ENCODE measurements at regions not wholly inside any gene's neighbourhood (a gene's known extent, or its start where the extent isn't known, plus 50 kb on each side); places are given as distances from the start of the nearest gene placed in this dataset.

DNA sequence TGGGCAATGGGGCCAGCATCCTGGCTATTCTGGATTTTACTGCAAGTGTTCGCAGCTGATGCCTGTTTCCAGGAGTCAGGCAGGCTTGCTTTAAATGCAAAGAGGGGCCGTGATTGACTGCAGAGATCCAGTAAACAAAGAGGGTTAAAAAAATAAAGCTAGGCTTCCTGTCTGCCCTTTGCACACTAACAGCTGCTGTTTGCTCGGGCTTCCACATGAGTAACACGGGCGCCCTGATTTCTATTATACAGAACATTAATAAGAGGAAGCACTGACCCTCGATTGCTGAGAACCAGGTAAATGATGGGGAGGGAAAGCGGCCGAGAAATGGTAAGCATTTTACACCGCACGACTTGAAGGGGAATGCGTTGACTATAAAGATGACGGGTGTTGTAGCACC, 254.2 kb upstream of the ZNF507 start:
- H3K4me1 Mint-ChIP-seq (ENCODE audit: low read depth in 2 of 2) = no peaks in the 10 kb centered on the region
- no peaks in the 10 kb centered on the region for H3K36me3 Mint-ChIP-seq
- ATAC-seq = no peak
- H3K4me3 Mint-ChIP-seq = no peak overlapping the region
- H3K27me3 Mint-ChIP-seq = peaks cover 12 to 17% of the 10 kb centered on the region in 2 donors
- H3K27ac Mint-ChIP-seq = no peak overlapping the region
- DNase-seq (ENCODE audit: low spot score) = no peak
- H3K9me3 Mint-ChIP-seq = no peaks in the 10 kb centered on the region

DNA sequence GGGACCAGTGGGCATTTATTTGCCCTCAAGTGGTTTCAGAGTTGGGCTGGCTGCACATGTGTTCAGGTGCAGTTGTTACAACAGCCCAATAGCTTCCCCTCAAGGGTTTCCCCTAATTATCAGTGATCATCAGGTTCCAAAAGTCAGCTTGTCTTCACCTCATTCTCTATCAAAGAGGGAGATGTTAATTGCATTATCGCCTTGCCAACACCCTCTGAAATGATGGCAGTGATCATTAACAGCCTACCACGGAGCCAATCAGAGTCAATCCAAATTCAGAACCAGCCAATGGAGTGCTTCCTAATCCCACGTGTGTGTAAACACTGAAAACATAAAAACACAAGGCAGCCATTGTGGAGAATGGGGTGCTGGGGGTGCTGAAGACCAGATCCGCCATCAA, 248.4 kb upstream of the ZNF507 start:
- Mint-ChIP-seq H3K27me3 (peaks cover 14 to 29% of the 10 kb centered on the region in 2 donors), H3K36me3 (no peaks in the 10 kb centered on the region), H3K4me3 (no peak overlapping the region), H3K9me3 (no peaks in the 10 kb centered on the region), H3K4me1 (ENCODE audit: low read depth in 2 of 2) (no peaks in the 10 kb centered on the region), H3K27ac (no peak overlapping the region)
- ATAC-seq (no peak), DNase-seq (ENCODE audit: low spot score) (no peak)

DNA sequence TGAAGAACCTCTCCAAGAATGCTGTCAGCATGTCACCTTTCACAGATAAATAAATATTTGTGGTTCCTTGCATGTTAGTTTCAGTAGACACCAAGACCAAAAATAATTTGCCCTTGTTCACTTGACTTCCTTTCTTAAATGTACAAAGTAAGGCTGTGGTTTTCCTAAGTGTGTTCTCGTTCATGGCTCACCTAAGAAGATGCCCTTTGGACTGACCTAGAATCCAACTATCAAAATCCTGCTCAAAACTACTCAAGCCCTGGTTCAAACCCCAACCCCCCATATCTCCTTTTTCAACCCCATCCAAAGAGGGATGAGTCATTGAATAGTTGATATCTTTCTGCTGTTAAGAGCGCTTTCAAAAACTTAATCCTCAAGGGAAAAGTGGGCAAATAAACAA, 247.8 kb upstream of the ZNF507 start:
- no peaks in the 10 kb centered on the region for H3K4me1 Mint-ChIP-seq (ENCODE audit: low read depth in 2 of 2)
- H3K9me3 Mint-ChIP-seq = no peaks in the 10 kb centered on the region
- H3K27me3 Mint-ChIP-seq = peaks cover 14 to 31% of the 10 kb centered on the region in 2 donors
- DNase-seq (ENCODE audit: low spot score) (no peak), ATAC-seq (no peak)
- no peak overlapping the region for H3K4me3 Mint-ChIP-seq
- H3K36me3 Mint-ChIP-seq = no peaks in the 10 kb centered on the region
- no peak overlapping the region for H3K27ac Mint-ChIP-seq

DNA sequence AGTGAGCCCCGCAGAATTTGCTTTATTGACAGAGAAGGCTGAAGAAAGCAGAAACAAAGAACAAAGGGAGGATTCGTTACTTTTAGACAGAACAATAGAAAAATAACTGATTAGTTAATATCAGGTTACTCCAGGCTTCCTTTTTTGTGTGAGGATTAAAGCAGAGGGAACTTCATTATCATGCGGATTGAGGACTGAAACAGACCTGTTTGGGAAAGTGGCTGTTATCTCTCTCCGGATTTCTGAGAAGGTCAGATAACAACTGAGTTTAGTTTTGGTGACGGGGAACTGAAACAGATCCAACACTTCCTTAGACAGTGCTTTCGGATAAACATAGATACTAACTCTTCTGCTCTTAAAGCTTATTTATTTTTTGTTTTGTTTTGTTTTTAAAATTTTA, 246.4 kb upstream of the ZNF507 start:
- no peak overlapping the region for H3K4me3 Mint-ChIP-seq
- no peaks in the 10 kb centered on the region for H3K9me3 Mint-ChIP-seq
- no peaks in the 10 kb centered on the region for H3K36me3 Mint-ChIP-seq
- H3K4me1 Mint-ChIP-seq (ENCODE audit: low read depth in 2 of 2) = no peaks in the 10 kb centered on the region
- H3K27me3 Mint-ChIP-seq = peaks cover 15 to 35% of the 10 kb centered on the region in 2 donors
- ATAC-seq (no peak), DNase-seq (ENCODE audit: low spot score) (no peak)
- H3K27ac Mint-ChIP-seq = no peak overlapping the region

DNA sequence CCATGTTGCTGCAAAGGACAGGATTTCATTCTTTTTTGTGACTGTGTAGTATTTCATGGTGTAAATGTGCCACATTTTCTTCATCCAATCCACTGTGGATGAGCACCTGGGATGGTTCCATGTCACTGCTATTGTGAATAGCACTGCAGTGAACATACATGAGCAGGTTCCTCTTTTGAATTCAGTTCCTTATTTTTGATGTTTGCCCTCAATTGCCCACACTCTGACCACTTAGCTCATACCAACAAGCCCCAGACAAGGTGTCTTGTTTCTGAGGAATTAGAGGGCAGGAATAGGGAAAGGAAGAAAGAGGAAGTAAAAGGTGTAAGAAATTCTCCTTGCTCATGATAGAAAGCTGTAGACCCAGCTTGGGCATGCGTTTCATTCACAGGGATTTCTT, 244.2 kb upstream of the ZNF507 start:
- H3K4me3 Mint-ChIP-seq = no peak overlapping the region
- peaks cover 22 to 40% of the 10 kb centered on the region in 2 donors for H3K27me3 Mint-ChIP-seq
- H3K36me3 Mint-ChIP-seq = no peaks in the 10 kb centered on the region
- peaks cover 0 to 3% of the 10 kb centered on the region in 2 donors for H3K4me1 Mint-ChIP-seq (ENCODE audit: low read depth in 2 of 2)
- DNase-seq (ENCODE audit: low spot score) (no peak), ATAC-seq (no peak)
- H3K27ac Mint-ChIP-seq = no peak overlapping the region
- no peaks in the 10 kb centered on the region for H3K9me3 Mint-ChIP-seq

DNA sequence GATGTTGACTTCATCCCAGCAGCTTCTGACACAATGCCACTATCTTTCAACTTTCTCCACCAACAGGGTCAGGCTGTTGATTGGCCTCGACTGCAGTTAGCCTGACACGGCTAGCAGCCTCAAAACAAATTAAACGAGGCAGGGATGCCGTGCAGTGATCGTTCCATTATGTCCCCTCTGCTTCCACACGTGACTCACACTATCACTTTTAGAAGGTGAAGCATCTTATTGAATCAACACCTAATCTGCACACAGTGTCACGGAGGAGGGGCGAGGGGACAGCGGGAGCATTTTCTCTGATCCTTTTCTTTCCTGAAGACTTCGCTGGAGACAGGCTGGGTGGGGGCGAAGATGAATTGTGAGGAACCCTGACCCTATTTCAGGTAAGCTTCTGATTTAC, 241.9 kb upstream of the ZNF507 start:
- H3K27me3 Mint-ChIP-seq = peaks cover 22 to 43% of the 10 kb centered on the region in 2 donors
- H3K4me1 Mint-ChIP-seq (ENCODE audit: low read depth in 2 of 2) = peaks cover 0 to 3% of the 10 kb centered on the region in 2 donors
- DNase-seq (ENCODE audit: low spot score) (no peak), ATAC-seq (no peak)
- H3K9me3 Mint-ChIP-seq = no peaks in the 10 kb centered on the region
- H3K36me3 Mint-ChIP-seq = no peaks in the 10 kb centered on the region
- no peak overlapping the region for H3K27ac Mint-ChIP-seq
- no peak overlapping the region for H3K4me3 Mint-ChIP-seq

DNA sequence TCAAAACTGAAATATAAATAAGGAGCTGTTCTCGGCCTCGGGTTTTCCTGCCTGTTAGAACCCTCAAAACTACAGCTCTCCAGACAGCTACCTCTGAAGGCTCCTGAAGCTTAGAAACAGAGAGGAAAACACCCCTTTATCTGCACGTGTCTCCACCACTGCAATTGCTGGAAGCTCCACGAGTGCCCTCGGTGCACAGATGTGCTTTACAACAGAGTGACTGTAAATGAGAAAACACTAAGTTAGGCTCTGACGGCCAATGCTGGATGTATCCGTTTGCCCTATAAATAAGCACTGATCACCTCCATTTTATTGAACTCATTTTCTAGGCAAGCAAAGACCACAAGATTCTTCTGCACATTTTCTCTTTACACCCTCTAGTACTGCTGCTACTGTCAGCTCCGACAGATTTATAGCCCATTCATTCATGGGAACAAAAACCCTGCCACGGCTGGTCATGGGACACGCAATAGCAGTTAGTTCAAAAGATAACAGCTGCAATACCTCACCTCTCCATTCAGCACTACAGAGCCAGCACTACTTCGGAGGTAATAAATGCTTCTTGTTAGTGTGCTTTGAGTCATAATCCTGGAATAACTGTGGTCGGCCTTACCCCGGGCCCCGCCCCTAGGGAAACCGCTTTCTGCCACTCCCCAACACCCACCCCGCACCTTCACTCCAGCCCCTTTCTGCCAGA, 241.1 kb upstream of the ZNF507 start:
- H3K27me3 Mint-ChIP-seq = peaks cover 22 to 40% of the 10 kb centered on the region in 2 donors
- H3K36me3 Mint-ChIP-seq = no peaks in the 10 kb centered on the region
- DNase-seq (ENCODE audit: low spot score) (no peak), ATAC-seq (no peak)
- H3K4me1 Mint-ChIP-seq (ENCODE audit: low read depth in 2 of 2) = peaks cover 0 to 3% of the 10 kb centered on the region in 2 donors
- H3K9me3 Mint-ChIP-seq = no peaks in the 10 kb centered on the region
- no peak overlapping the region for H3K27ac Mint-ChIP-seq
- no peak overlapping the region for H3K4me3 Mint-ChIP-seq

DNA sequence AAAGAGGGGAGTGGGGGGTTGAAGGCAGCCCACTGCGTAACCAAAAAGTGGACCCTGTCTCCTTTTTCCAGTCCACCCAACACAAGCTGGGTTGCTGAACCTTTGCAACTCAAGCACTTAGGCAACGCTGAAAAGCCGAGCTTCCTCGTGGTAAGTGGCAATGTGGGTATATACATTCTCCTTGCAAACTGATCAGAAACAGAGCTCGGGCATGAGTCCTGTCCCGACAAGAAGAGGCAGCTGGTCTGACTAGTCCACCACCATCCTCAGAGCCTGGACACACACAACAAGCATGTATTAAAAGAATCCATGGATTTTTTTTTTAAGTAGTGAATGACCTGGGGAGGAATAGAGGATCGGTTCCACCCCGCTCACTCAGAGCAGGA, 240.6 kb upstream of the ZNF507 start:
- no peaks in the 10 kb centered on the region for H3K9me3 Mint-ChIP-seq
- H3K36me3 Mint-ChIP-seq = no peaks in the 10 kb centered on the region
- no peak overlapping the region for H3K27ac Mint-ChIP-seq
- peaks cover 22 to 37% of the 10 kb centered on the region in 2 donors for H3K27me3 Mint-ChIP-seq
- DNase-seq (ENCODE audit: low spot score) (no peak), ATAC-seq (peak in 1 of 2 donors; percentile 43)
- no peak overlapping the region for H3K4me3 Mint-ChIP-seq
- peaks cover 0 to 3% of the 10 kb centered on the region in 2 donors for H3K4me1 Mint-ChIP-seq (ENCODE audit: low read depth in 2 of 2)

DNA sequence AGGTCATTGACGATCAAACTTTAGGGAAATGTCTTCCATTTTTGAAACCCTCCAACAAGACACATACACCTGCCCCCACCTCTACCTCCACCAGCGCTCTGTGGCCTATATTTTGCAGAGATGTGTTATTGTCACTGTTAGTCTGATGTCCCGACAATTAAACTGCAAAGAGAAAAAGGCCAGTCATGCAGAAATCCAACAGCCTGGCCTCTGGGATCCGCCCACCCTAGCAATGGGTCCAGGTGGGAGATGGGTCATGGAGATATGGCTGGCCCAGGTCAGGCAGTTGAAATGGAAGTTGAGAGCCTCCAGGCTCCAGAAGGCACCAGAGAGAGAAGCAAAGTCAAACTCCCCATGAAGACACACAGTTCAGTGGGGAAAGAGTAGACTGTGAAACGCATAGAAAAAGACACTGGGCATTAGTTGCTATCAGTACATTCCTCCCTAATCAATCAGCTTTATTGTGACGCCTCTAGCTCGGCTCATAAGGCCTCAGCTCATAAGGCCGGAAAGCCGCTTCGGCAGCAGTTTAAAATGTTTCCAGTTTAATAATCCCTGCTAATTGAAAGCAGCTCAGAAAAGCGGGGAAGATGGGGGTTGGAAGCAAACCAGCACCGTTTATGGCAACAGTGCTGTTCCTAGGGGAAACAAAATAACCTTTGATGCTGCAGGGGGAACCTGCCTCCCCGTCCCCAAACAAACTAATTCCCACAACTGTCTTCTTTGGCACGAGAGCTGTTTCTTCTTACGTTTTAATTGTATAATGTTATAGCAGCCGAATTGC, 239.7 kb upstream of the ZNF507 start:
- no peak overlapping the region for H3K4me3 Mint-ChIP-seq
- H3K4me1 Mint-ChIP-seq (ENCODE audit: low read depth in 2 of 2) = peaks cover 0 to 3% of the 10 kb centered on the region in 2 donors
- H3K27ac Mint-ChIP-seq = no peak overlapping the region
- ATAC-seq (no peak), DNase-seq (ENCODE audit: low spot score) (no peak)
- H3K27me3 Mint-ChIP-seq = peaks cover 21 to 37% of the 10 kb centered on the region in 2 donors
- H3K36me3 Mint-ChIP-seq = no peaks in the 10 kb centered on the region
- no peaks in the 10 kb centered on the region for H3K9me3 Mint-ChIP-seq

DNA sequence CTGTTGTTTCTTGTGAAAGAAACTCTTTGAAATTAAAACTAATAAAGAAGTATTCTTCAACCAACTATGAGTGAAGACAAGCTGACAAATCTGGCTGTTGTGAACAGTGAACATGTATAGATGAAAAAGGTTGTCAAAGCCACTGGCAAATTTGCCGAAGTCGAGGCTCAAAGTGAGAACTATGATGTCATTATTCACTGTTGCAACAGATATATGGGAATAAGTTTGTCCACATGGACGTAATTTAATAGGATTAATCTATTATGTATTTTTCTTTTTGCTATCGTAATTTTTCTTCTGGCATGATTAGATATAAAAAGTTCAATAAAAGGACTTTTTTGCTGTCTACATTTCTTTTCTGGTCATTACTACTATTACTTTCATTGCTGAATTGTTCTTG, 223.2 kb upstream of the ZNF507 start:
- Mint-ChIP-seq H3K4me3 (no peak overlapping the region), H3K27ac (no peak overlapping the region), H3K36me3 (no peaks in the 10 kb centered on the region), H3K4me1 (ENCODE audit: low read depth in 2 of 2) (no peaks in the 10 kb centered on the region), H3K9me3 (no peaks in the 10 kb centered on the region), H3K27me3 (peaks cover 5 to 8% of the 10 kb centered on the region in 2 donors)
- ATAC-seq = no peak
- DNase-seq (ENCODE audit: low spot score) = no peak

DNA sequence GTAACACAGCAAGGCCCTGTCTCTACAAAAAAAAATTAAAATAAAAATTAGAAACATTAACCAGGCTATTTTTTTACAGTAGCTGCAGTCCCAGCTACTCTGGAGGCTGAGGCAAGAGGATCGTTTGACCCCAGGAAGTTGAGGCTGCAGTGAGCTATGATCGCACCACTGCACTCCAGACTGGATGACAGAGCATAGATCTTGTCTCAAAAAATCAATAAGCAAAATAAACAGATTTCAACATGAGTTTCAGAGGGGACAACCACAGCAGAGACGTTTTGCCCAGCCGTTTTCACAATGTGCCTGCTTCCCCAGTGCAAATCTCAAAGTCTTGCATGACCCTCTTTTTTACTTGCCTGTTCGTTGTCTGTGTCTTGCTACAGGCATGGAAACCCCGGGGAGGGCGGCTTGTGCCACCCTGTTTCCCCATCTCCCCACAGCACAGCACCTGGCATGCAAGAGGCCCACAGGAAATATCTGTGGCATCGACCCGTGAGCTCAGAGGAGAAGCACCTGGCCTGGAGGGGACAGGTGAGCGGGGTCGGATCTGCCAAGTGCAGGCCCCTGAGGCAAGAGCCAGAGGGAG, 222.0 kb upstream of the ZNF507 start:
- Mint-ChIP-seq H3K4me1 (ENCODE audit: low read depth in 2 of 2) (no peaks in the 10 kb centered on the region), H3K27ac (no peak overlapping the region)

DNA sequence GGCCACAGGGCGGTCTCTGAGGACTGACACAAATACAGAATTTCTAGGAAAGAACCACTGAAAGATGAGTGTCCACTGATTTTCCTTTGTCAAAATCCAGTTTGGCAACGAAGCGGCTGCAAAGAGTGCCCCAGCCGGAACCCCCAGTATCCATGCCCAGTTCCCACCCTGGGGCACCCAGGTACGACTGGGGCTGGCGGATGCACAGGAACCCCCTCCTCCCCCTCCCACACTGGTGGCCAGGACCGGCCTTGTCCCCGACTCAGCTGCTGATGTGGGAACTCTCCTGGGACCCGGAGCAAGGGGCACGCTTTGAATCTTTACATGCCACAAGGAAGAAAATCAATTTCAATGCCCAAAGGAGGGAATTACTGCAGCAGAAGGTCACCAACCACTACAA, 220.8 kb upstream of the ZNF507 start:
- Mint-ChIP-seq H3K36me3 (no peaks in the 10 kb centered on the region), H3K4me3 (no peak overlapping the region), H3K9me3 (no peaks in the 10 kb centered on the region), H3K4me1 (ENCODE audit: low read depth in 2 of 2) (no peaks in the 10 kb centered on the region), H3K27ac (no peak overlapping the region), H3K27me3 (peaks cover 5% of the 10 kb centered on the region in 2 donors)
- no peak for ATAC-seq
- no peak for DNase-seq (ENCODE audit: low spot score)

More for the DNA sequence above, 222.0 kb upstream of the ZNF507 start:
- H3K36me3 Mint-ChIP-seq = no peaks in the 10 kb centered on the region
- no peaks in the 10 kb centered on the region for H3K9me3 Mint-ChIP-seq
- DNase-seq (ENCODE audit: low spot score) = no peak
- no peak overlapping the region for H3K4me3 Mint-ChIP-seq
- no peak for ATAC-seq
- H3K27me3 Mint-ChIP-seq = peaks cover 5 to 8% of the 10 kb centered on the region in 2 donors

DNA sequence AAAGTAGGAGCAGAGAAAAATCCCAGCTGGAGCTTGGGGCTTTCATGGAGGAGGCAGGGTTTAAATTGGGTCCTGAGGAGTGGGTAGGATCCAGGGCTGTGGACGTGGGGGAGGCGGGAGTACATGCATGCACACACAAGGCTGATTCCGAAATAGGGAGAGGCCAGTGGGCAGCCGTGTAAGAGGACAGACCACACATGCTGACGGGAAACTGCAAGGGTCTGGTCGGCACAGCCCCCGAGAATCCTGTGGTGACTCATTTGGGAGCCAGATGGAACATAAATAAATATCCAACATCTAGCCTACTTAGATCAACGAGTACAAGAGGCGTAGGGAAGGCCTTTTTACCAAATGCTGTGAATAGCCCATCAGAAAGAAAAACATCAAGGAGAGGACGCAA, 216.3 kb upstream of the ZNF507 start:
- no peaks in the 10 kb centered on the region for H3K36me3 Mint-ChIP-seq
- no peak overlapping the region for H3K4me3 Mint-ChIP-seq
- no peak overlapping the region for H3K27ac Mint-ChIP-seq
- no peaks in the 10 kb centered on the region for H3K4me1 Mint-ChIP-seq (ENCODE audit: low read depth in 2 of 2)
- H3K9me3 Mint-ChIP-seq = no peaks in the 10 kb centered on the region
- peaks cover 0 to 9% of the 10 kb centered on the region in 2 donors for H3K27me3 Mint-ChIP-seq
- DNase-seq (ENCODE audit: low spot score) (no peak), ATAC-seq (no peak)

DNA sequence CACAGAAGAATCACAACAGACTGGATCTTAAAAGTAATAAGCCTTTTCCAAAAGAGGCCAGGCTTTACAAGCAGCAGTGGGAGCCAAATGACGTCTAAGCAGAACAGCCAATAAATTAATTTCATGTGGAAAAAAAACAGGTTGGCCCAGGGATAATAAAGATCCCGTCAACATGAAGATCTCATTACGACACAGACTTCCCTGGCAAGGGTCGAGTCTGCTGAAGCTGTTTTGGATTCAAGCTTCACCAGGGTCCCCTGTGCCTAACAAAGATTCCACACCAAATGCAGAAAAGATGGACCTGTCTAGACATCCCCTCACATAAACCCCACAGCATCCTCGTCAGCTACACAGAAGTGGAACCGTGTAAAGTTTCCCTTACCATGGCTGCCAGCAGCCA, 215.1 kb upstream of the ZNF507 start:
- Mint-ChIP-seq H3K4me3 (no peak overlapping the region), H3K27me3 (peaks cover 0 to 7% of the 10 kb centered on the region in 2 donors), H3K36me3 (no peaks in the 10 kb centered on the region), H3K9me3 (no peaks in the 10 kb centered on the region), H3K27ac (no peak overlapping the region), H3K4me1 (ENCODE audit: low read depth in 2 of 2) (no peaks in the 10 kb centered on the region)
- no peak for DNase-seq (ENCODE audit: low spot score)
- no peak for ATAC-seq

All from natural killer cell treated with Interleukin-12 subunit alpha and Interleukin-12 subunit beta and Interleukin-15 and Interleukin-18, amount 100 ng/mL, for 72 hours (primary cell).